AG09319 (cell line): ENCODE measurements at regions not wholly inside any gene's neighbourhood (a gene's known extent, or its start where the extent isn't known, plus 50 kb on each side); places are given as distances from the start of the nearest gene placed in this dataset.

Experiments
- DNase-seq: peaks from one replicate; pipeline ENCODE4 v3.0.0-alpha.2; 2010; ENCODE audit warnings: low read depth; ENCODE audit errors: extremely low read depth
- CTCF ChIP-seq: IDR thresholded peaks from 2 replicates; pipeline ENCODE4 v1.5.1; 2011; ENCODE audit warnings: low read depth, mild to moderate bottlenecking, inconsistent platforms, low read length, moderate library complexity

GRCh38 chr9:113690055-113690740 is 185.9 kb upstream of the ZNF618 start:
- no peak for DNase-seq
- TF ChIP-seq CTCF: no peak

GRCh38 chr9:113692256-113692655 is 183.9 kb upstream of the ZNF618 start:
- TF ChIP-seq CTCF: no peak
- no peak for DNase-seq

- DNase-seq: no peak
- TF ChIP-seq CTCF: no peak
Measured at GRCh38 chr9:113694912-113695311, 181.2 kb upstream of the ZNF618 start.

GRCh38 chr9:113695440-113695851 is 180.7 kb upstream of the ZNF618 start:
- no peak for TF ChIP-seq CTCF
- DNase-seq: no peak

GRCh38 chr9:113695901-113696300 is 180.2 kb upstream of the ZNF618 start:
- no peak for TF ChIP-seq CTCF
- no peak for DNase-seq

- TF ChIP-seq CTCF: no peak
- DNase-seq: peak; percentile 35
Measured at GRCh38 chr9:113701774-113702755, 174.0 kb upstream of the ZNF618 start.
